ENCODE measurements at regions not wholly inside any gene's neighbourhood (a gene's known extent, or its start where the extent isn't known, plus 50 kb on each side); places are given as distances from the start of the nearest gene placed in this dataset.

DNA sequence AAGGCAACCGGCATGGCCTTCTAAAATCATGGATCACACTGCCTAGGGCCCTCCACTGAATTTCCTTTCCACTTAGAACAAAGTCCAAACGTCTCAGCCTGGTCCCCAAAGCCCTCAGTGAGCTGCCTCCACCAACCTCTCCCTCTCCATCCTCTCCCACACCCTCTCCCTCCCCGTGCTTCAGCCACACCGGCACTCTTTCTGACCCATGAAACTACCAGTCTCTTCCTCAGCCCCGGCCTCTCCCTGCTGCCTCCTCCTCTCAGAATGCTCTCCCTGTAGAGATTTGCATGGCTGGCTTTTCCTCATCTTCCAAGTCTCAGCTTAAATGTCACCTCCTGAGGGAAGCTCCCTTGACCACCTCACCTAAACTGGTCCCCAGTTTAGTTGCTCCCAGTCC is 219.0 kb upstream of the ZMIZ1 start:
- TF ChIP-seq, protein P1, sequence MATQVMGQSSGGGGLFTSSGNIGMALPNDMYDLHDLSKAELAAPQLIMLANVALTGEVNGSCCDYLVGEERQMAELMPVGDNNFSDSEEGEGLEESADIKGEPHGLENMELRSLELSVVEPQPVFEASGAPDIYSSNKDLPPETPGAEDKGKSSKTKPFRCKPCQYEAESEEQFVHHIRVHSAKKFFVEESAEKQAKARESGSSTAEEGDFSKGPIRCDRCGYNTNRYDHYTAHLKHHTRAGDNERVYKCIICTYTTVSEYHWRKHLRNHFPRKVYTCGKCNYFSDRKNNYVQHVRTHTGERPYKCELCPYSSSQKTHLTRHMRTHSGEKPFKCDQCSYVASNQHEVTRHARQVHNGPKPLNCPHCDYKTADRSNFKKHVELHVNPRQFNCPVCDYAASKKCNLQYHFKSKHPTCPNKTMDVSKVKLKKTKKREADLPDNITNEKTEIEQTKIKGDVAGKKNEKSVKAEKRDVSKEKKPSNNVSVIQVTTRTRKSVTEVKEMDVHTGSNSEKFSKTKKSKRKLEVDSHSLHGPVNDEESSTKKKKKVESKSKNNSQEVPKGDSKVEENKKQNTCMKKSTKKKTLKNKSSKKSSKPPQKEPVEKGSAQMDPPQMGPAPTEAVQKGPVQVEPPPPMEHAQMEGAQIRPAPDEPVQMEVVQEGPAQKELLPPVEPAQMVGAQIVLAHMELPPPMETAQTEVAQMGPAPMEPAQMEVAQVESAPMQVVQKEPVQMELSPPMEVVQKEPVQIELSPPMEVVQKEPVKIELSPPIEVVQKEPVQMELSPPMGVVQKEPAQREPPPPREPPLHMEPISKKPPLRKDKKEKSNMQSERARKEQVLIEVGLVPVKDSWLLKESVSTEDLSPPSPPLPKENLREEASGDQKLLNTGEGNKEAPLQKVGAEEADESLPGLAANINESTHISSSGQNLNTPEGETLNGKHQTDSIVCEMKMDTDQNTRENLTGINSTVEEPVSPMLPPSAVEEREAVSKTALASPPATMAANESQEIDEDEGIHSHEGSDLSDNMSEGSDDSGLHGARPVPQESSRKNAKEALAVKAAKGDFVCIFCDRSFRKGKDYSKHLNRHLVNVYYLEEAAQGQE (IDR thresholded peaks at IDR 0.05; ENCODE audit: insufficient read depth in 1 of 2, low read depth in 2 of 2, low read length in 2 of 2): no peak
- TF ChIP-seq TAF1 (IDR thresholded peaks at IDR 0.05; ENCODE audit: borderline replicate concordance, insufficient read depth, low read length): no peak
